Liver (tissue), 8 donors: ENCODE measurements at regions not wholly inside any gene's neighbourhood (a gene's known extent, or its start where the extent isn't known, plus 50 kb on each side); places are given as distances from the start of the nearest gene placed in this dataset.

Source experiments
- DNase-seq: peaks from one replicate; pipeline ENCODE4 v3.0.0-alpha.2; 2017; ENCODE audit warnings: low spot score
- H3K27ac ChIP-seq, 2 donors: one replicate each; pipeline ENCODE4 v1.7.0; 2013; ENCODE audit warnings: inconsistent platforms in 2 of 2, low read length in 2 of 2, control low read depth in 1 of 2, low read depth in 1 of 2, mild to moderate bottlenecking in 1 of 2
- H3K27me3 ChIP-seq, 4 donors: one replicate each; pipeline versions ENCODE4 v1.6.1 to v1.7.0; 2013; ENCODE audit warnings: low read length in 3 of 4, inconsistent platforms in 1 of 4, mild to moderate bottlenecking in 1 of 4, moderate library complexity in 1 of 4; ENCODE audit not compliant: control insufficient read depth in 4 of 4, insufficient read depth in 4 of 4
- H3K36me3 ChIP-seq, 4 donors: one replicate each; pipeline versions ENCODE4 v1.6.1 to v1.7.0; 2013; ENCODE audit warnings: low read length in 3 of 4, mild to moderate bottlenecking in 3 of 4, low read depth in 1 of 4, moderate library complexity in 1 of 4; ENCODE audit not compliant: control insufficient read depth in 4 of 4, insufficient read depth in 3 of 4
- H3K4me1 ChIP-seq, 4 donors: one replicate each; pipeline versions ENCODE4 v1.6.1 to v1.7.0; 2013; ENCODE audit warnings: low read length in 3 of 4, mild to moderate bottlenecking in 3 of 4, moderate library complexity in 1 of 4; ENCODE audit not compliant: control insufficient read depth in 4 of 4, insufficient read depth in 4 of 4
- H3K4me3 ChIP-seq, 3 donors: one replicate each; pipeline versions ENCODE4 v1.6.1 to v1.7.0; 2013; ENCODE audit warnings: low read length in 3 of 3, control low read depth in 1 of 3, low read depth in 1 of 3, mild to moderate bottlenecking in 1 of 3
- H3K9ac ChIP-seq, 2 donors: one replicate each; pipeline ENCODE4 v1.7.0; 2013; ENCODE audit warnings: low read length in 2 of 2, mild to moderate bottlenecking in 2 of 2, moderate library complexity in 2 of 2, control low read depth in 1 of 2, low read depth in 1 of 2
- H3K9me3 ChIP-seq, 4 donors: one replicate each; pipeline versions ENCODE4 v1.6.1 to v1.7.0; 2013; ENCODE audit warnings: low read length in 3 of 4; ENCODE audit not compliant: control insufficient read depth in 4 of 4
- ATF3 ChIP-seq: IDR thresholded peaks from 2 replicates; pipeline ENCODE4 v1.6.1; 2016; ENCODE audit warnings: antibody characterized with exemption
- CTCF ChIP-seq: fragments of 150-350 bp; IDR thresholded peaks from 2 replicates; pipeline ENCODE4 v1.5.1; 2017; ENCODE audit warnings: improper control_type of control experiment, low read depth, low read length; ENCODE audit not compliant: missing input control
- FOXA1 ChIP-seq: IDR thresholded peaks from 2 replicates; pipeline ENCODE4 v1.6.1; 2016; ENCODE audit warnings: antibody characterized with exemption
- FOXA2 ChIP-seq: IDR thresholded peaks from 2 replicates; pipeline ENCODE4 v1.6.1; 2016; ENCODE audit warnings: antibody characterized with exemption
- GABPA ChIP-seq, 2 donors: IDR thresholded peaks in 1 of 2; conservative IDR thresholded peaks in 1 of 2; 2 replicates each; pipeline ENCODE4 v1.6.1; 2016; ENCODE audit warnings: antibody characterized with exemption in 2 of 2, mild to moderate bottlenecking in 1 of 2, moderate library complexity in 1 of 2
- HNF4A ChIP-seq, 2 donors: conservative IDR thresholded peaks; 2 replicates each; pipeline ENCODE4 v1.6.1; 2016; ENCODE audit warnings: antibody characterized with exemption in 2 of 2, mild to moderate bottlenecking in 2 of 2
- HNF4G ChIP-seq: IDR thresholded peaks from 2 replicates; pipeline ENCODE4 v1.6.1; 2016; ENCODE audit warnings: antibody characterized with exemption
- NR2F2 ChIP-seq: IDR thresholded peaks from 2 replicates; pipeline ENCODE4 v1.6.1; 2016; ENCODE audit warnings: antibody characterized with exemption
- RAD21 ChIP-seq, 2 donors: IDR thresholded peaks; 2 replicates each; pipeline ENCODE4 v1.6.1; 2016; ENCODE audit warnings: antibody characterized with exemption in 2 of 2, mild to moderate bottlenecking in 2 of 2
- RXRA ChIP-seq, 2 donors: IDR thresholded peaks; 2 replicates each; pipeline ENCODE4 v1.6.1; 2017 to 2018; ENCODE audit warnings: antibody characterized with exemption in 2 of 2, mild to moderate bottlenecking in 1 of 2
- SP1 ChIP-seq: IDR thresholded peaks from 2 replicates; pipeline ENCODE4 v1.6.1; 2018; ENCODE audit warnings: antibody characterized with exemption, mild to moderate bottlenecking
- TAF1 ChIP-seq: conservative IDR thresholded peaks from 2 replicates; pipeline ENCODE4 v1.6.1; 2016; ENCODE audit warnings: antibody characterized with exemption, mild to moderate bottlenecking
- YY1 ChIP-seq: IDR thresholded peaks from 2 replicates; pipeline ENCODE4 v1.6.1; 2016; ENCODE audit warnings: antibody characterized with exemption, mild to moderate bottlenecking
- ZBTB33 ChIP-seq: IDR thresholded peaks from 2 replicates; pipeline ENCODE4 v1.6.1; 2016; ENCODE audit warnings: antibody characterized with exemption
- WGBS: extraction: QIAGEN DNeasy Blood & Tissue Kit; methylation state at CpG from one replicate; pipeline ENCODE4 v1.1.7; 2013; 5-methylcytosine and 5-hydroxymethylcytosine counted together
- TF ChIP-seq, protein P1 (sequence below): IDR thresholded peaks from 2 replicates; pipeline ENCODE4 v1.6.1; 2016; ENCODE audit warnings: antibody characterized with exemption, mild to moderate bottlenecking
- TF ChIP-seq, protein P2 (sequence below): IDR thresholded peaks from 2 replicates; pipeline ENCODE4 v1.6.1; 2016; ENCODE audit warnings: antibody characterized with exemption
- donor health status: healthy.
- donor health status: healthy.
- donor health status: healthy.
- donor health status: healthy.
- donor health status: healthy.

GRCh38 chr7:127530148-127530547 is 55.2 kb downstream of the GCC1 start:
- Histone ChIP-seq H3K4me1 (no peaks in the 10 kb centered on the region), H3K9me3 (no peaks in the 10 kb centered on the region), H3K4me3 (no peak overlapping the region), H3K9ac (no peak overlapping the region), H3K36me3 (no peaks in the 10 kb centered on the region), H3K27ac (no peak overlapping the region), H3K27me3 (no peaks in the 10 kb centered on the region)
- no peak for DNase-seq
- TF ChIP-seq ATF3 (no peak), HNF4A (conservative IDR thresholded peaks at IDR 0.05) (no peak), FOXA1 (no peak), SP1 (no peak), TAF1 (no peak), RAD21 (IDR thresholded peaks at IDR 0.05) (no peak), FOXA2 (no peak), GABPA (IDR thresholded peaks at IDR 0.05 in 1 of 2, conservative IDR thresholded peaks at IDR 0.05 in 1 of 2) (no peak), ZBTB33 (no peak), CTCF (no peak), YY1 (no peak), NR2F2 (no peak), RXRA (IDR thresholded peaks at IDR 0.05) (no peak), HNF4G (no peak)
- TF ChIP-seq, protein P1, sequence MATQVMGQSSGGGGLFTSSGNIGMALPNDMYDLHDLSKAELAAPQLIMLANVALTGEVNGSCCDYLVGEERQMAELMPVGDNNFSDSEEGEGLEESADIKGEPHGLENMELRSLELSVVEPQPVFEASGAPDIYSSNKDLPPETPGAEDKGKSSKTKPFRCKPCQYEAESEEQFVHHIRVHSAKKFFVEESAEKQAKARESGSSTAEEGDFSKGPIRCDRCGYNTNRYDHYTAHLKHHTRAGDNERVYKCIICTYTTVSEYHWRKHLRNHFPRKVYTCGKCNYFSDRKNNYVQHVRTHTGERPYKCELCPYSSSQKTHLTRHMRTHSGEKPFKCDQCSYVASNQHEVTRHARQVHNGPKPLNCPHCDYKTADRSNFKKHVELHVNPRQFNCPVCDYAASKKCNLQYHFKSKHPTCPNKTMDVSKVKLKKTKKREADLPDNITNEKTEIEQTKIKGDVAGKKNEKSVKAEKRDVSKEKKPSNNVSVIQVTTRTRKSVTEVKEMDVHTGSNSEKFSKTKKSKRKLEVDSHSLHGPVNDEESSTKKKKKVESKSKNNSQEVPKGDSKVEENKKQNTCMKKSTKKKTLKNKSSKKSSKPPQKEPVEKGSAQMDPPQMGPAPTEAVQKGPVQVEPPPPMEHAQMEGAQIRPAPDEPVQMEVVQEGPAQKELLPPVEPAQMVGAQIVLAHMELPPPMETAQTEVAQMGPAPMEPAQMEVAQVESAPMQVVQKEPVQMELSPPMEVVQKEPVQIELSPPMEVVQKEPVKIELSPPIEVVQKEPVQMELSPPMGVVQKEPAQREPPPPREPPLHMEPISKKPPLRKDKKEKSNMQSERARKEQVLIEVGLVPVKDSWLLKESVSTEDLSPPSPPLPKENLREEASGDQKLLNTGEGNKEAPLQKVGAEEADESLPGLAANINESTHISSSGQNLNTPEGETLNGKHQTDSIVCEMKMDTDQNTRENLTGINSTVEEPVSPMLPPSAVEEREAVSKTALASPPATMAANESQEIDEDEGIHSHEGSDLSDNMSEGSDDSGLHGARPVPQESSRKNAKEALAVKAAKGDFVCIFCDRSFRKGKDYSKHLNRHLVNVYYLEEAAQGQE: no peak
- TF ChIP-seq, protein P2, sequence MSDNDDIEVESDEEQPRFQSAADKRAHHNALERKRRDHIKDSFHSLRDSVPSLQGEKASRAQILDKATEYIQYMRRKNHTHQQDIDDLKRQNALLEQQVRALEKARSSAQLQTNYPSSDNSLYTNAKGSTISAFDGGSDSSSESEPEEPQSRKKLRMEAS: no peak
- WGBS: 76% methylated on average over 1 of the region's 1 CpG

GRCh38 chr7:127527561-127527960 is 57.8 kb downstream of the GCC1 start:
- Histone ChIP-seq H3K27me3 (no peaks in the 10 kb centered on the region), H3K4me3 (no peak overlapping the region), H3K27ac (no peak overlapping the region), H3K4me1 (no peaks in the 10 kb centered on the region), H3K9ac (no peak overlapping the region), H3K9me3 (no peaks in the 10 kb centered on the region), H3K36me3 (no peaks in the 10 kb centered on the region)
- WGBS: 80% methylated on average over 4 of the region's 4 CpGs
- no peak for DNase-seq
- TF ChIP-seq GABPA (IDR thresholded peaks at IDR 0.05 in 1 of 2, conservative IDR thresholded peaks at IDR 0.05 in 1 of 2) (no peak), CTCF (no peak), FOXA1 (no peak), TAF1 (no peak), YY1 (no peak), RXRA (IDR thresholded peaks at IDR 0.05) (no peak), ATF3 (no peak)
- TF ChIP-seq, protein P1: no peak
